ENCODE measurements at regions not wholly inside any gene's neighbourhood (a gene's known extent, or its start where the extent isn't known, plus 50 kb on each side); places are given as distances from the start of the nearest gene placed in this dataset.

DNA sequence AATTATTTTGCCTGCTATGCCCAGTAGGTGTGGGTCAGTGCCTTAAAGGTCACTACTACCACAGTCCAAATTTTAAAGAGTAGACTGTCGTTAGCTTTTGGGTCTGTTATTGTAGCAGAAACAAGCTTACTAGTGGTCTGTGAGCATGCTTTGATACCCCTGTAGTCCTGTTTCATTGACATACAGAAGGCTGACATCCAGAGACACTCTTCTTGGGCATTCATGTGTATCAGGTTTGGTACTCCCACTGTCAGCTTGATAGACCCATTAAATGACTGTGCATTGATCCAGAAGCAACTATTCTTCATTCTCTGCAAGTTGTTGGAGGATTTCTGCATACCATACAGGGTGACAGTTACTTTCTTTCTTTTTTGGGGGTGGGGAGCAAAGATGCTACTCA, 884.4 kb upstream of the CELF2 start:
- TF ChIP-seq, protein P1, sequence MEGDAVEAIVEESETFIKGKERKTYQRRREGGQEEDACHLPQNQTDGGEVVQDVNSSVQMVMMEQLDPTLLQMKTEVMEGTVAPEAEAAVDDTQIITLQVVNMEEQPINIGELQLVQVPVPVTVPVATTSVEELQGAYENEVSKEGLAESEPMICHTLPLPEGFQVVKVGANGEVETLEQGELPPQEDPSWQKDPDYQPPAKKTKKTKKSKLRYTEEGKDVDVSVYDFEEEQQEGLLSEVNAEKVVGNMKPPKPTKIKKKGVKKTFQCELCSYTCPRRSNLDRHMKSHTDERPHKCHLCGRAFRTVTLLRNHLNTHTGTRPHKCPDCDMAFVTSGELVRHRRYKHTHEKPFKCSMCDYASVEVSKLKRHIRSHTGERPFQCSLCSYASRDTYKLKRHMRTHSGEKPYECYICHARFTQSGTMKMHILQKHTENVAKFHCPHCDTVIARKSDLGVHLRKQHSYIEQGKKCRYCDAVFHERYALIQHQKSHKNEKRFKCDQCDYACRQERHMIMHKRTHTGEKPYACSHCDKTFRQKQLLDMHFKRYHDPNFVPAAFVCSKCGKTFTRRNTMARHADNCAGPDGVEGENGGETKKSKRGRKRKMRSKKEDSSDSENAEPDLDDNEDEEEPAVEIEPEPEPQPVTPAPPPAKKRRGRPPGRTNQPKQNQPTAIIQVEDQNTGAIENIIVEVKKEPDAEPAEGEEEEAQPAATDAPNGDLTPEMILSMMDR (IDR thresholded peaks at IDR 0.05; ENCODE audit: insufficient read depth, low read length), result no peak
- TF ChIP-seq, protein P2, sequence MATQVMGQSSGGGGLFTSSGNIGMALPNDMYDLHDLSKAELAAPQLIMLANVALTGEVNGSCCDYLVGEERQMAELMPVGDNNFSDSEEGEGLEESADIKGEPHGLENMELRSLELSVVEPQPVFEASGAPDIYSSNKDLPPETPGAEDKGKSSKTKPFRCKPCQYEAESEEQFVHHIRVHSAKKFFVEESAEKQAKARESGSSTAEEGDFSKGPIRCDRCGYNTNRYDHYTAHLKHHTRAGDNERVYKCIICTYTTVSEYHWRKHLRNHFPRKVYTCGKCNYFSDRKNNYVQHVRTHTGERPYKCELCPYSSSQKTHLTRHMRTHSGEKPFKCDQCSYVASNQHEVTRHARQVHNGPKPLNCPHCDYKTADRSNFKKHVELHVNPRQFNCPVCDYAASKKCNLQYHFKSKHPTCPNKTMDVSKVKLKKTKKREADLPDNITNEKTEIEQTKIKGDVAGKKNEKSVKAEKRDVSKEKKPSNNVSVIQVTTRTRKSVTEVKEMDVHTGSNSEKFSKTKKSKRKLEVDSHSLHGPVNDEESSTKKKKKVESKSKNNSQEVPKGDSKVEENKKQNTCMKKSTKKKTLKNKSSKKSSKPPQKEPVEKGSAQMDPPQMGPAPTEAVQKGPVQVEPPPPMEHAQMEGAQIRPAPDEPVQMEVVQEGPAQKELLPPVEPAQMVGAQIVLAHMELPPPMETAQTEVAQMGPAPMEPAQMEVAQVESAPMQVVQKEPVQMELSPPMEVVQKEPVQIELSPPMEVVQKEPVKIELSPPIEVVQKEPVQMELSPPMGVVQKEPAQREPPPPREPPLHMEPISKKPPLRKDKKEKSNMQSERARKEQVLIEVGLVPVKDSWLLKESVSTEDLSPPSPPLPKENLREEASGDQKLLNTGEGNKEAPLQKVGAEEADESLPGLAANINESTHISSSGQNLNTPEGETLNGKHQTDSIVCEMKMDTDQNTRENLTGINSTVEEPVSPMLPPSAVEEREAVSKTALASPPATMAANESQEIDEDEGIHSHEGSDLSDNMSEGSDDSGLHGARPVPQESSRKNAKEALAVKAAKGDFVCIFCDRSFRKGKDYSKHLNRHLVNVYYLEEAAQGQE (IDR thresholded peaks at IDR 0.05; ENCODE audit: insufficient replicate concordance, low read depth), result no peak

Data from HL-60 (cell line).